ENCODE measurements at regions not wholly inside any gene's neighbourhood (a gene's known extent, or its start where the extent isn't known, plus 50 kb on each side); places are given as distances from the start of the nearest gene placed in this dataset.

GRCh38 chr2:67339234-67339885 is 57.8 kb upstream of the ETAA1 start:
- no peak for DNase-seq (ENCODE audit: low read depth)
- no peak overlapping the region for H3K4me3 ChIP-seq (ENCODE audit: low read depth, low read length)
- no peak for TF ChIP-seq CTCF (IDR thresholded peaks at IDR 0.05; ENCODE audit: control insufficient read depth, extremely low read depth, insufficient read depth)

GRCh38 chr2:67340133-67341011 is 56.8 kb upstream of the ETAA1 start:
- no peak overlapping the region for H3K4me3 ChIP-seq (ENCODE audit: low read depth, low read length)
- TF ChIP-seq CTCF (IDR thresholded peaks at IDR 0.05; ENCODE audit: control insufficient read depth, extremely low read depth, insufficient read depth): no peak
- no peak for DNase-seq (ENCODE audit: low read depth)

GRCh38 chr2:67341012-67341318 is 56.2 kb upstream of the ETAA1 start:
- no peak for DNase-seq (ENCODE audit: low read depth)
- no peak overlapping the region for H3K4me3 ChIP-seq (ENCODE audit: low read depth, low read length)
- no peak for TF ChIP-seq CTCF (IDR thresholded peaks at IDR 0.05; ENCODE audit: control insufficient read depth, extremely low read depth, insufficient read depth)

GRCh38 chr2:67341336-67341735 is 55.8 kb upstream of the ETAA1 start:
- no peak overlapping the region for H3K4me3 ChIP-seq (ENCODE audit: low read depth, low read length)
- no peak for DNase-seq (ENCODE audit: low read depth)
- TF ChIP-seq CTCF (IDR thresholded peaks at IDR 0.05; ENCODE audit: control insufficient read depth, extremely low read depth, insufficient read depth): no peak

- DNase-seq (ENCODE audit: low read depth): no peak
- TF ChIP-seq CTCF (IDR thresholded peaks at IDR 0.05; ENCODE audit: control insufficient read depth, extremely low read depth, insufficient read depth): no peak
- no peak overlapping the region for H3K4me3 ChIP-seq (ENCODE audit: low read depth, low read length)
These were observed 54.7 kb upstream of the ETAA1 start for GRCh38 chr2:67342394-67342793.

- no peak overlapping the region for H3K4me3 ChIP-seq (ENCODE audit: low read depth, low read length)
- no peak for TF ChIP-seq CTCF (IDR thresholded peaks at IDR 0.05; ENCODE audit: control insufficient read depth, extremely low read depth, insufficient read depth)
- no peak for DNase-seq (ENCODE audit: low read depth)
These were observed 50.3 kb upstream of the ETAA1 start for GRCh38 chr2:67346718-67347407.

All from LNCaP clone FGC (cell line).